ENCODE measurements at regions not wholly inside any gene's neighbourhood (a gene's known extent, or its start where the extent isn't known, plus 50 kb on each side); places are given as distances from the start of the nearest gene placed in this dataset.

DNA sequence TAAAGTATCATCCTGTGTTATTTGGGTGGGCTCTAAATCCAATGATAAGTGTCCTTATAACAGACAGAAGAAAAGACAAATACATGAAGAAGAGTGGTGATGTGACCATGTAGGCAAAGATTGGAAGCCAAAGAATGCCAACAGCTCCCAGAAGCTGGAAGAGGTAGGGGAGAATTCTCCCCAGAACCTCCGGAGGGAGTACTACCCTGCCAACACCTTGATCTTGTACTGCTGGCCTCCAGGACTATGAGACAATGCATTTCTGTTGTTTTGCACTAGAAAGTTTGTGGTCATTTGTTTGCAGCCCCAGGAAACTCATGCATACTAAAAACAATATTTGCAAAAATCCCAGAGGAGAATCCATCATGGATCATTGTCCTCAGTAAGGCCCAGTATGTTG lies 115.0 kb upstream of the ARHGAP20 start:
- Histone ChIP-seq H3K27ac (no peak overlapping the region), H3K9me3 (no peaks in the 10 kb centered on the region), H3K27me3 (no peaks in the 10 kb centered on the region), H3K4me1 (peaks cover 5% of the 10 kb centered on the region), H3K4me3 (no peak overlapping the region), H3K36me3 (ENCODE audit: low read depth, missing control alignments) (no peaks in the 10 kb centered on the region)
- TF ChIP-seq, protein P1, sequence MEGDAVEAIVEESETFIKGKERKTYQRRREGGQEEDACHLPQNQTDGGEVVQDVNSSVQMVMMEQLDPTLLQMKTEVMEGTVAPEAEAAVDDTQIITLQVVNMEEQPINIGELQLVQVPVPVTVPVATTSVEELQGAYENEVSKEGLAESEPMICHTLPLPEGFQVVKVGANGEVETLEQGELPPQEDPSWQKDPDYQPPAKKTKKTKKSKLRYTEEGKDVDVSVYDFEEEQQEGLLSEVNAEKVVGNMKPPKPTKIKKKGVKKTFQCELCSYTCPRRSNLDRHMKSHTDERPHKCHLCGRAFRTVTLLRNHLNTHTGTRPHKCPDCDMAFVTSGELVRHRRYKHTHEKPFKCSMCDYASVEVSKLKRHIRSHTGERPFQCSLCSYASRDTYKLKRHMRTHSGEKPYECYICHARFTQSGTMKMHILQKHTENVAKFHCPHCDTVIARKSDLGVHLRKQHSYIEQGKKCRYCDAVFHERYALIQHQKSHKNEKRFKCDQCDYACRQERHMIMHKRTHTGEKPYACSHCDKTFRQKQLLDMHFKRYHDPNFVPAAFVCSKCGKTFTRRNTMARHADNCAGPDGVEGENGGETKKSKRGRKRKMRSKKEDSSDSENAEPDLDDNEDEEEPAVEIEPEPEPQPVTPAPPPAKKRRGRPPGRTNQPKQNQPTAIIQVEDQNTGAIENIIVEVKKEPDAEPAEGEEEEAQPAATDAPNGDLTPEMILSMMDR (IDR thresholded peaks at IDR 0.05): no peak
- no peak for TF ChIP-seq POLR2A (IDR thresholded peaks at IDR 0.05)
- 80 to 86% methylated on average over 1 of the region's 1 CpG for WGBS, 2 donors
- no peak for DNase-seq
- intact Hi-C loops (cut with DNase I; ENCODE audit: low total_unique reads): no loop called here

GRCh38 chr11:110824912-110825620 lies 112.8 kb upstream of the ARHGAP20 start:
- no peaks in the 10 kb centered on the region for H3K36me3 ChIP-seq (ENCODE audit: low read depth, missing control alignments)
- 71 to 89% methylated on average over 3 of the region's 3 CpGs for WGBS, 2 donors
- no peak for DNase-seq
- H3K9me3 ChIP-seq: no peaks in the 10 kb centered on the region
- H3K27me3 ChIP-seq: no peaks in the 10 kb centered on the region
- TF ChIP-seq, protein P1 (IDR thresholded peaks at IDR 0.05): no peak
- TF ChIP-seq POLR2A (IDR thresholded peaks at IDR 0.05): no peak
- intact Hi-C loops (cut with DNase I; ENCODE audit: low total_unique reads): no loop called here
- H3K4me3 ChIP-seq: no peak overlapping the region
- H3K4me1 ChIP-seq: peaks cover 5% of the 10 kb centered on the region
- no peak overlapping the region for H3K27ac ChIP-seq

GRCh38 chr11:110818032-110818687 lies 105.9 kb upstream of the ARHGAP20 start:
- H3K4me3 ChIP-seq: no peak overlapping the region

GRCh38 chr11:110812086-110812733 lies 100.0 kb upstream of the ARHGAP20 start:
- H3K4me1 ChIP-seq: no peaks in the 10 kb centered on the region
- WGBS, 2 donors: 92 to 96% methylated on average over 5 of the region's 5 CpGs
- H3K4me3 ChIP-seq: no peak overlapping the region
- no peaks in the 10 kb centered on the region for H3K9me3 ChIP-seq
- intact Hi-C loops (cut with DNase I; ENCODE audit: low total_unique reads): no loop called here
- H3K36me3 ChIP-seq (ENCODE audit: low read depth, missing control alignments): no peaks in the 10 kb centered on the region
- no peak overlapping the region for H3K27ac ChIP-seq
- no peak for DNase-seq
- H3K27me3 ChIP-seq: no peaks in the 10 kb centered on the region
- TF ChIP-seq POLR2A (IDR thresholded peaks at IDR 0.05): no peak
- TF ChIP-seq, protein P1 (IDR thresholded peaks at IDR 0.05): no peak

More at GRCh38 chr11:110818032-110818687, 105.9 kb upstream of the ARHGAP20 start:
- Histone ChIP-seq H3K9me3 (no peaks in the 10 kb centered on the region), H3K4me1 (peaks cover 1% of the 10 kb centered on the region), H3K36me3 (ENCODE audit: low read depth, missing control alignments) (no peaks in the 10 kb centered on the region), H3K27me3 (no peaks in the 10 kb centered on the region), H3K27ac (no peak overlapping the region)
- 88 to 95% methylated on average over 6 of the region's 6 CpGs for WGBS, 2 donors
- no peak for DNase-seq
- intact Hi-C loops (cut with DNase I; ENCODE audit: low total_unique reads): no loop called here
- no peak for TF ChIP-seq POLR2A (IDR thresholded peaks at IDR 0.05)
- TF ChIP-seq, protein P1 (IDR thresholded peaks at IDR 0.05): no peak

All from testis (tissue), 2 donors.